ENCODE measurements at regions not wholly inside any gene's neighbourhood (a gene's known extent, or its start where the extent isn't known, plus 50 kb on each side); places are given as distances from the start of the nearest gene placed in this dataset.

DNA sequence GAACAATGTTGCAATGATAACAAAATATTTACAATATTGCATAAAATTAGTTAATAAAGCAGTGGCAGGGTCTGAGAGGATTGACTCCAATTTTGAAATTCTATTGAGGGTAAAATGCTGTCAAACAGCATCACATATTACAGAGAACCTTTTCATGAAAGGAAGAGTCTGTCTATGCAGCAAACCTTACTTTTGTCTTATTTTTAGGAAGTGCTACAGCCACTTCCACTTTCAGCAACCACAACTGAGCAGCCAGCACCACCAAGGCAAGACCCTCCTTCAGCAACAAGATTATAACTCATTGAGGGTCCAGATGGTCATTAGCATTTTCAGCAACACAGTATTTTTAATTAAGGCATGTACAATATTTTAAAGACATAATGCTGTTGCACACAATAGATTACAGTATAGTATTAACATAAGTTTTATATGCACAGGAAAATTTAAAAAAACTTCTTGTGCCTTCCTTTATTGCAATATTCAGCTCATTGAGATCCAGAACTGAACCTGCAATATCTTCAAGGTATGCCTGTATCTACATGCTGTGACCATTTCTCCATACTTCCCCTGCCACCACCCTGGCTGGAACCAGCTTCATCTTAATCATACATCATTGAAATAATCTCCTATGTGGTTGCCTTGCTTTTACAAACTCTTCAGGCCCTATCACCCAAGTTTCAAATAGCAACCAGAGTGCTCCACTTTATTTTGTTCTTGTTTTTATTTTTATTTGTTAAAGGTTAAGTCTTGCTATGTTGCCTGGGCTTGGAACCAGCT lies 711.2 kb downstream of the KCNA4 start:
- DNase-seq: no peak

DNA sequence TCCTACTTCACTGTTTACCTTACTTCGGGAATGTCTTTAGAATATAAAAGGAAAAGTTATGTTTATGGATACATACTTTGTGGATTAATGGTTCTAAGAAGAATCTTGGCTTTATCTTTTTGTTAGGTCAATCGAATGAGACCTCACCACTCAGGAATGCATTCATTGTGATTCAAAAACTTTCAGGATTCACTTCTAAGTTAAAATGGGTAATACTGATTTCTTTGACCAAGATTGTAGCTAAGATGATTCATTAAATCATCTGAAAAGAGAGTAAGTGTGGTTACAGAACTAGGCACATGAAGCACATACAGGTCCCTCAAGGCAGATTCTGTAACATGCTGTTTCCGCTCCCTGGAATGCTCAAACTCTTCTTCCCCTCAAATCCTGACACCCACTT lies 716.4 kb downstream of the KCNA4 start:
- DNase-seq: no peak

DNA sequence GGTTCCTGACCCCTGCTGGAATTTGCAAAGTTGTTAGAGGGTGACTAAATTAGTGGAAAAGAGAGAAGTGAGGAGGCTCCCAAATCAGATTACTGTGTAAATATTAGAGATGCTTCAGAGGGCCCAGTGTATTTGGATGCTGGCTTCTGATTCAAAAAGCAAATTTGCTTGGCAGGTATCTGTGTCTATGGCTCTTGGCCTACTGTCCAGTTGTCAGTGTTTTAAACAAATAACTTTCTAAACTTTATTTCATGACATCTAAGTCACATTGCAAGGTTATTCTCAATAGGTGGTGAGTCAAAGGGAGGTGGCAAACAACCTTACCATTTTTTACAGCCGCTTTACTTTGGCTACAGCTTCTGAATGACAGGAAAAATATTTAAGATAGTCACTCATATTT lies 720.1 kb downstream of the KCNA4 start:
- DNase-seq: no peak

DNA sequence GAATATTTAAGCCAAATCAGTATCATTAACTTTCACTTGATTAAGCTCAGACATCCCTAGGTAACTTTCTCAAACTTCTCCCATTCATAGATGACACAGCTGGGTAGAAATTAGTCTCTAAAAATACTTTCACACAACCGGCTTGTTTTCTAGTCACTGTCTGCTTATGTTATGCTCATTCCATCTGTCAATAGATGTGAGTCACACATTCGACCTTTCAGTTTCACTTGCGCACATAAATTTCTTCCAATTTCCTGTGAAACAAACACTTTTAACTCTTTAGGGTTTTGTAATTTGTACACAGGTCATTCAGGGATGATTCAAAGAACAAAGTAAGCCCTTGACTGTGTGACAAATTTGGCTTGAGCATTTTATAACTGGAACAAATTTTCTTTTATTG lies 723.0 kb downstream of the KCNA4 start:
- DNase-seq: no peak

DNA sequence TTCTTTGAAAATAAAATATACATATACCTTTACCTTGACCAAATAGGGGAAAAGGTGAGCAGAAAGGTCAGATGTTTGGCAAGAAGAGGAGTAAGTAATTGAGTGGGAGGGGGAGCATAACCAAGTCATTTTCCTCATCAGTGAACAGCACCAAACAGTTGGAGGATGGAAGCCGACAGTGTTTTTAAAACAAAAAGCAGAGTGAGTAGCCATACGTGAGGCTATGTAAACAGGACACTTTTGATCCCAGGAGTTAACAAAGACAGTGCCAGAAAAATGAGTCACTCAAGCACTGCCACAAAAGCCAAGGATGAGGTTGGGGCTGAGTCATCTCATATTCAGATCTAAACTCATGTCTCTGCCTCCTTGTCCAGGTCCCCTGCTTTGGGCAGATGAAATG lies 734.7 kb downstream of the KCNA4 start:
- DNase-seq: no peak

DNA sequence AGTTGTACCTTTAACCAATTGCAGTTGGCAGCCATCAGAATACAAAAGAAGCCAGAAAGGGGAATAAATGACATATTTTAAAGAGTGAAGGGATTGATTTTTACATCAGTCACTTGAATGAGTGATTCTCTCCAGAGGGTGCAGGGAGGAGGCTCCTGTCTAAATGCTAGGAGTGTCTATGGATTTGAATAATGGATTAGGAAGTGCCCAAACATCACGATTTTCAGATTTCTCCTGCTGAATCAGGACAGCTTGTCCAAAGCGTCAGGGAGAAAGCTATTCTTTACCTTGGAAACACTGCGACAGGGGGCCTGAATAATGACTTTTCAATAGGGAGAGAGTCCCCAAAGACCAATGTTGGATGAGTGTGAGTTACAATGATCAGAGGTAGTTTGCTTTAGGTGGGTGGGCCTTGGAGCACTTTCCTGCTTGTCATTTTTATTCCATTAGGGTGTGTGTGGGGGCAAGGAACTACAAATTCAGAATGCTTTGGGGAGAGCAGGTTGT lies 735.5 kb downstream of the KCNA4 start:
- DNase-seq: no peak

DNA sequence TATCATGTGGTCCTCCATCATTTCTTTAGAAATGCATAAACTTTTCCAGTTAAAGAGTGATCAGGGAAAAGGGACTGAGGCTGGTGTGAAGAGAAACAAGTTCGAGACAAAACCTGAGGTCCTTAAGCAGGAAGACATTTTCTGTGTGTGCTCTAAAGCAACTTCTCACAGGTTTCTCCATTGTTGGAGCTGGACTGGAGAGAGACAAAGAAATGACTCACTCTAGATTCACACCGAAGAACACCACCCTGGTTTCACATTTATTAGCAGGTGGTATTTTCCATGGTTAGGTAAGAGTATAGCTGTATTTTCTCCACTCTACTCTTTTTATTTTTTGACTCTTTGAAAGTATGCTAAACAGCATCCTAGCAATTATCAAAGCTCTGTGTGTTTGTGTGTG lies 736.4 kb downstream of the KCNA4 start:
- no peak for DNase-seq

DNA sequence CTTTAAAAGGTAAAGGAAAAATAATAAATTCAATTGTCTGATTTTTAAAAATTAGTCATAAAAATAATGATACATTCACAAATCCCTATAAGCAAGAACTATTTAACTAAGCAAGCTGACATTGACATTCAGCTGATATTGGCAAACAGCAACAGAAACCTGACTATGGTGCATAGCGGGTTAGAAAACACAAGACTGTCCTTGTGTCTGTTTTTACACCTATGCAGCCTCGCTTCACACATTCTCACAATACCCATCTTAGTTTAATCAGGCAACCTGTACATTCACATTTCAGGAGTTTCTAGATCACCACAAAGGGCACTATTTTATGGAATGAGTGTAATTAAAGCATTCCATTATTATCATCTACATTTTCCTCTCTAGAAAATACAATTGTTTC lies 737.1 kb downstream of the KCNA4 start:
- DNase-seq: no peak

DNA sequence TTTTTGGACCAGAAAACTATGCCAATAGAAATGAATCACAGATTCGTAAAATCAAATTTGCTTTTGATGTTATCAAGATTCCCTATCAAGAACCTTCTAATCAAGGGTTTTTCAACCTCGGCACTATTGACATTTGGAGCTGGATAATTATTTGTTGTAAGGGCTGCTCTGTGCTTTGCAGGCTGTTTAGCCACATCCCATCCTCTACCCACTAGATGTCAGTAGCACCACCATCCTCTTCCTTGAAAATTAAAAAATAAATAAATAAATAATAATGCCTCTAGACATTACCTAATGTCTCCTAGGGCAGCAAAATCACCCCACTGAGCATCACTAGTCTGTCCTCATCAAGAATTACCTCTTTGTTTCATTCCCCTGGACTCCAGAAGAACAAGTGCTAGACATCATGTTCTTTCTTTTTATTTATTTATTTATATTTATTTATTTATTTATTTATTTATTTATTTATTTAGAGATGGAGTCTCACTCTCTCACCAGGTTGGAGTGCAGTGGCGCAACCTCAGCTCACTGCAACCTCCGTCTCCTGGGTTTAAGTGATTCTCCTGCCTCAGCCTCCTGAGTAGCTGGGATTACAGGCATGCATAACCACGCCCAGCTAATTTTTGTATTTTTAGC lies 744.7 kb downstream of the KCNA4 start:
- no peak for DNase-seq

DNA sequence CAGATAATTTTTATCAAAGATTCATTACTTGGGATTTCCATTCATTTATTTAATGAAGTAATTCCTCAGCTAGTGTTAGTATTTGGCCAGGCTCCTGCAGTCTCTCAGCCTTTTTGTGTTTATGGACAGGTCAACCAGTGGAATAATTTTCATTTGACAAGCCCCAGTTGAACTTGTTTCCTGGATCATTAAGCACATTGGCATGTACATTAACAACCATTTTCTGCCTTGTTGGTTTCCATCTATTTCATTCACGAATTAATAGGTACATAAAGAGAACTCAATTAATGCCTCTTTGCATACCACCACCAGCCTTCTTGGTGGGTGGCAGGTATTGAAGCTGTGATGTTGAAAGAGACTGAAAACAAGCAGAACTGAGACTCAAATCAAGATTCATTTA lies 745.2 kb downstream of the KCNA4 start:
- DNase-seq: no peak

DNA sequence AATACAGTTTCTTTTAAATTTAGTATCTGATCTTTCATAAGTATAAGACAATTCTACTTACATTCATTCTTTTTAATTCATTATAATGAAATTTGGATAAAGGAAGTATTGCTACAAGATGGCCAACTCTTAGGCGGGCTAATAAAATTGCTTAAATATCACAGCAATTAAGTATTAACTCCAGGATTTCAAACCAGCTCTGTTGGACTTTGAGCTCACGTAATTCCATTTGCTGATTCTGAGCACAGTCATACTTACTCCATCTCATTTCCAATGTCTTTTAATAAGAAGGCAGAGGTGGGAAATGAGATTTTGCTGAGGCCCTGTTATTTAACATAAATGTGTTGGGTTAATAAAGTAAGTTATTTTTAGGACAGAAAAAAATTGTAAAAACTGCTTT lies 748.1 kb downstream of the KCNA4 start:
- no peak for DNase-seq

DNA sequence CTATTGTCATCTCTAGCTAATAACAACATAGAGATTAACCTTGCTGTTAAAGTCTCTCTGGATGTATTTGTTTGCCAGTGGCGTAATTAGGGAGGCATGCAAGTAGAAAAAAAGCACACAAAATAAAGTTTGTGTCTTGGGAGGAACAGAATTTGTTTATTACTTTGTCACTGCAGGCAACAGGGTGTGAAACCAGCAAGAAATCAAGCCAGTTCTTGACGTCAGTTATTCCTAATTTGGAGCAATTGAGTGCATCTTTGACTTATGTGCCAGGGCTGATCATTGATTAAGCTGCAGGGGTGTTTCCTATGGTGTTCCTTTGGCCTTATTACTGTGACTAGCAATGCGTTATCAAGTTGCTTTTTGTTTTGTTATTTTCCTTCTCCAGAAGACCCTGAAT lies 751.0 kb downstream of the KCNA4 start:
- no peak for DNase-seq

DNA sequence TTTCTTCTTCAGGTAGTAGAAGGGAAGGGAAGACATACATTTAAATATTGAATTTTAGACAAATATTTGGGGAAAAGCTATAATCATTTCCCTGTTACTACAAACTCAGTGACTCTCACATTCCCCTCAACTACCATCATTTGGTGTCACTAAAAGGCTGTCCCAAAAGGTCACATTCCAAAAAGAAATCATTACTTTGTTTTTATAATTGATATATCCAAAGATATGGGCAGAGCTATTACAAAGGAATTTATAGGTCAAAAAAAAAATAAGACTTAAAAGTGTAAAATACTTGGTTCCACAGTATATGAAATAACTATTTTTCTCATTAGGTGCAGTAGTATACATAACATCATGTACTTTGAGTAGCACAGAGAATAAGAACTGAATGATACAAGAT lies 751.4 kb downstream of the KCNA4 start:
- no peak for DNase-seq

DNA sequence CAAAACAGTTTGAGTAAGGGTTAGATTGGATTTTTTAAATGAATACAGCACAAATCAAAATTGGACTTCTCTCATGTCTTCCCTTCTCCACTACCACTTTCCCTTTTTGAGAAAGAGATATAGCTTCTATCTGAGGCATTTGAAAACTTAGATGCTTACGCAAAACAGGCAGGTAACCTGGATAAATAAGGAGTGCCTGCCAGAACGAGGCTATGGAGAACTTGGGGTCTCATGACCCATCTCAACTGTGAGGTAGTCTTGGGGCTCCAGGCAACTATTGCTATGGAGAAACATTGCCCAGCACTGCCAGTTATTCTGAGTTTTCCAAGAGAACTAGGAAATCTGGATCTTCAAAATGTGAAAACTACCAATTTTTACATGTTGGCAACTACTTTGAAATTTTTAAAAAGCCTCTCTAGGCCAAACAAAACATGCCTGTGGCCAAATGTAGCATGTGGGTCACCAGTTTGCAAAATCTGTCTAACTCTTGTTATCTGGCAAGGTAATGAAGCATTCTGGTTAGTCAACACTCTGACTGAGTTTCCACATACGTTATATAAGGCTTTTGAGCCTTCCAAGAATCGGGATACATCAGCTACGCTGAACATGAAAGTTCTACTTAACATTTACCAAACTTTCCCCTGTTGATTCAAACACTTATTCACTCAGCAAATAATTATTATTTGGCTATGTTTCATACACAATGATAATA lies 752.7 kb downstream of the KCNA4 start:
- no peak for DNase-seq

DNA sequence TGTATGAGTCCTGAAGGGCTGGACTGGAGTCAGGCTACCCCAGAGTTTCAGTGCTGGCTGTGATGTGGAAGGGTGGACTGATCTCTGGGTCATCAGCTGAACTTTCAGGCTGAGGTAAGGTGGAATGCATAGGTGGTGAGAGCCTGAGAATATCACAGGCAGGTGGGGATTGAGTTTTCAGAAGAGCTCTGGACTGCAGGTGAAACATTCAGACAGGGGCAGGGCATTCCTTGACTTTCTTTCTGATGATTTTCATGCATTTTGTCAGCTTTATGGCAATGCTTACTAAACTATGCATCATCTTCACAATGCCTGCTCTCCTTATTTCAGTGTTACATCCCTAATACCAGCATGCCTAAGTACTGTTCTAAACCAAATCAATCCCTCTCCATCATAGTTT lies 755.0 kb downstream of the KCNA4 start:
- no peak for DNase-seq

DNA sequence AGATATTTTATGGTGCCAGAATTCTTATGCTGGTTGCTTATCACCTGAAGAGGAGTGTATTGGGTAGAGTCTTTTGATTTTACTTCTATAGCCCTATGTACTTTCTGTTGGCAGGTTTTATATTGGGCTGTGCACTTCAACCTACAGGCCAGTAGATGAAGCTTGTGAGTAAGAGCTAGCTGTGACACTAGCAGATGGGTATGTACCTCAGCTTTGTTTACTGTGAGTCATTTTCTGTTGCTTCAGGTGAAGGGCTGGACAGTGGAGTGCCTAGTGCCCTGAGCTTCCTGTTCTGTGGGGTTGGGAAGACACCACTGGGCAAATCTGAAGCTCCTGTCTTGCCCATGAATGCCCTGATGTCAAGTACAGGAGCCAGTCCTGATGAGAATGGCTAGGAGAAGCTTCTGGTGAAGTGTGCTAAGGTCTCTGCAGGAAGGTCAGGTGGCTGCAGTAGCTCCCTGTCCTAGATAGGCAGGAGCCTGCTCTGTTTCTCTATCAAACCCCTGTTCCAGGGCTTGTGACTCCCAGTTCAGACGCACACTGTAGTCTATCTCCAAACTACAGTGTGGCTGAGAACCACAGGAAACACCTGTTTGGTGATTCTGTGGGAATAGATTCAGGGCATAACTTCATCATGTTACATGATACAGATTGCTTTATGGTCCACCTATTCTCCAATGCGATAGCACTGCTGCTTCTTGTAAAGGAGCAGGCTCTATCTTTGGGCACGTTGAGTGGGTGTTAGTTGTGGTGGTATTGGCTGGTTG lies 755.7 kb downstream of the KCNA4 start:
- DNase-seq: no peak

DNA sequence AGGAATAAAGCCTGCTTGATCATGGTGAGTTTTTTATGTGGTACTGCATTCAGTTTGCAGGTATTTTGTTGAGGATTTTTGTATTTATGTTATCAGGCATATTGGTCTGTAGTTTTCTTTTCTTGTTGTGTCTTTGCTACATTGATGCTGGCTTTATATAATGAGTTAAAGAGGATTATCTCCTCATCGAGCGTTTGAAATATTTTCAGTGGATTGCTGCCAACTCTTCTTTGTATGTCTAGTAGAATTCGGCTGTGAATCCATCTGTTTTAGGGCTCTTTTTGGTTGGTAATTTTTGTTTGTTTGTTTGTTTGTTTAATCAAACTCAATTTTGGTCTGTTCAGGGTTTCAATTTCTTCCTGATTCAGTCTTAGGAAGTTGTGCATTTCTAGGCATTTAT lies 758.4 kb downstream of the KCNA4 start:
- no peak for DNase-seq

DNA sequence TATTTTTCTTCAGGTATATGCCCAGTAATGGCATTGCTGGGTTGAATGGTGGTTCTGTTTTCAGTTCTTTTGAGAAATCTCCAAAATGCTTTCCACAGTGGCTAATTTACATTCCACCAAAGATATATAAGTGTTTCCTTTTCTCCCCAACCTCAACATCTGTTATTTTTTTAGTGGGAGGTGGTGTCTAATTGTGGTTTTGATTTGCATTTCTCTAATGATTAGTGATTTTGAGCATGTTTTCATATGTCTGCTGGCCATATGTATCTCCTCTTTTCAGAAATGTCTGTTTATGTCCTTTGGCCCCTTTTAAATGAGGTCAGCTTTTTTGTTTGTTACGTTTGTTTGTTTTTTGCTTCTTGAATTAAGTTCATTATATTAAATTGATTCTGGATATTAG lies 760.2 kb downstream of the KCNA4 start:
- no peak for DNase-seq

DNA sequence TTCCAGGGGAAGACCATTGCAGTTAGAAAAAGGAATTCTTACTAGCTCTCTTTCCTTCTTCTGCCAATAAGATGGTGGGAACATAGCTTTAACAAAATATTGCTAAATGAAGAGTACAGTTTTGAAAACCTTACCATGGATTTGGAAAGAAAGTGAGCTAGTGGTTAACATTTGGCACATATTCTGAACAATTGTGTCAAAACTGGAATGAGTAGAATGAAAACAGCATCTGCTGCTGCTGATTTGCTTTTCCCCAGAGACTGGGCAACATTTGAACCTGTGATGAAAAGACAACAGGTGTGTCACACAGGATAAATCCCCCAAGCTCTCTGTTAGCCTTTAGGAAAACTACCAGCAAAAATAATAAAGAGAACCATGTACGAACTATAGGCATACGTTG lies 761.4 kb downstream of the KCNA4 start:
- no peak for DNase-seq

DNA sequence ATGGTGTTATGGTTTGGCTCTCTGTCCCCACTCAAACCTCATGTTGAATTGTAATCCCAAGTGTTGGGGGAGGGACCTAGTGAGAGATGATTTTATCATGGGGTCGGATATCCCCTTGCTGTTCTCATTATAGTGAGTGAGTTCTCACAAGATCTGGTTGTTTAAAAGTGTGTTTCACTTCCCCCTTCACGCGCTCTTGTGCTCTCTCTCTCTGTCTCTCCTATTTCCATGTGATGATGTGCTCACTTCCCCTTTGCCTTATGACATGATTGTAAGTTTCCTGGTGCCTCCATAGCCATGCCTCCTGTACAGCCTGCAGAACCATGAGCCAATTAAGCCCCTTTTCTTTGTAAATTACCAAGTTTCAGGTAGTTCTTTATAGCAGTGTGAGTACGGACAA lies 765.1 kb downstream of the KCNA4 start:
- DNase-seq: no peak

DNA sequence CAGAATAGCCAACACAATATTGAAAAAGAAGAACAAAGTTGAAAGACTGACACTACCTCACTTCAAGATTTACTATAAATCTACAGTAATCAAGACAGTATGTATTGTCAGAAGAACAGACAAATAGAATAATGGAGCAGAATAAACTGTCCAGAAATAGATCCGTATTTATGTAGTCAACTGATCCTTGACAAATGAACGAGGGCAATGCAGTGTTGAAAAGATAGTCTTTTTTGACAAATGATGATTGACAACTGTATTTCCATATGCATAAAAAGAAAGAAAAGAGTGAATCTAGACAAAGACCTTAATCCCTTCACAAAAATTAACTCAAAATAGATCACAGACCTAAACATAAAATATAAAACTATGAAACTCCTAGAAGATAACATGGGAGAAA lies 767.1 kb downstream of the KCNA4 start:
- no peak for DNase-seq

DNA sequence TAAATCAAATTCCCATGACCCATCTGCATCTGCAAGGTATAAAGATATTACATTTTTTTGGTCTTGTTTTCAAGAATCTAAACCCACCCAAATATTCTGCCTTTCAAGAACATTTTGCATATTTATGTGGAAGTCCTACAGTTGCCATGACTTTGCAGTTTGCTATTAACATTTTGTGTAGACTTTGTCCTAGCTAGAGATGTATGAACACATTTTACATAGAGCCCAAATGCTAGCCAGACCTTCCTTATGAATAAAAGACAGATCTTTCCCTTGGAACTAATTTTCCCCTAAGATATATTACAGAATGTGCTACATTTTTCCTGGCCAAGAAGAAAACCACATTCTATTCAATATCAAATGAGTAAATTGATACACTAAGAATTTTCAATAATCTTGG lies 772.5 kb downstream of the KCNA4 start:
- no peak for DNase-seq

DNA sequence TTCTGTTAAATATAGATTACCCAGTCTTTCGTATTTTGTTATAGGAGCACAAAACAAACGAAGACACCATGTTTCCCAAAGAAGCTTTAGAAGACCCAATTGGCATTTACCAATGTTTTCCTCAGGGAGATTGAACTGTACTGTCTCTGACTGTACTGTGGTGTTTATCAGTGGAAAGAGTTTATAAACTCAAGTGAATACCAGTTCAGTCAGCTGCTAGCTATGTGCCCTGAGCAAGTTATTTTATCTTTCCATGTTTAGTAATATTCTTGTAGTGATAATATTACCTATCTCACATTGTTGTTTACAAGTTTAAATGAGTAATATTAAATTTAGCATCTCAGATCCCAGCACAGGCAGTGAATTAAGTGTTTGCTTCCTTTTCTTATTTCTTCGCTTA lies 773.2 kb downstream of the KCNA4 start:
- no peak for DNase-seq
